GM18520 (cell line): ENCODE measurements at regions not wholly inside any gene's neighbourhood (a gene's known extent, or its start where the extent isn't known, plus 50 kb on each side); places are given as distances from the start of the nearest gene placed in this dataset.

ENCODE experiments used
- ATAC-seq: cut with Tn5 transposase; IDR thresholded peaks from one replicate; pipeline ENCODE4 v1.9.1; 2021; ENCODE audit not compliant: unreplicated experiment

DNA sequence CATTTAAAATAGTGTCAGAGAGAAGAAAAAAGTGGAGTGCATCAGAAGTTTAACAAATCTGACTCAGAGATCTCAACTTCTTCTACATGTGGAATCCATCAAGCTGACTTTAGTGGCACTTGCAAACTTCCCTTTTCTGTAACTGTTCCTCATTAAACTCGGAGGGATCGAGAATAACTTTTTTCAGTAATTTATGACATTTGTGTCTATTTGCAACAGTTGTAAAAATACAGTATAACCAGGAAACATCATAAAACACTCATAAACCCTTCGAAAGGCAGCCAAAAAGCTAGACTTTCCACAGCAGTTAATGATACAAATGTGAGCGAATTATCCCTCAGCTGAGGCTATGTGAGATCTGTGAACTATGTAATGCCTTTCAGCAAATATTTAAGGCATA lies 1936.8 kb upstream of the SEL1L start:
- ATAC-seq = no peak

- ATAC-seq = no peak
Observed at GRCh38 chr14:83470959-83471695, 1937.5 kb upstream of the SEL1L start.

DNA sequence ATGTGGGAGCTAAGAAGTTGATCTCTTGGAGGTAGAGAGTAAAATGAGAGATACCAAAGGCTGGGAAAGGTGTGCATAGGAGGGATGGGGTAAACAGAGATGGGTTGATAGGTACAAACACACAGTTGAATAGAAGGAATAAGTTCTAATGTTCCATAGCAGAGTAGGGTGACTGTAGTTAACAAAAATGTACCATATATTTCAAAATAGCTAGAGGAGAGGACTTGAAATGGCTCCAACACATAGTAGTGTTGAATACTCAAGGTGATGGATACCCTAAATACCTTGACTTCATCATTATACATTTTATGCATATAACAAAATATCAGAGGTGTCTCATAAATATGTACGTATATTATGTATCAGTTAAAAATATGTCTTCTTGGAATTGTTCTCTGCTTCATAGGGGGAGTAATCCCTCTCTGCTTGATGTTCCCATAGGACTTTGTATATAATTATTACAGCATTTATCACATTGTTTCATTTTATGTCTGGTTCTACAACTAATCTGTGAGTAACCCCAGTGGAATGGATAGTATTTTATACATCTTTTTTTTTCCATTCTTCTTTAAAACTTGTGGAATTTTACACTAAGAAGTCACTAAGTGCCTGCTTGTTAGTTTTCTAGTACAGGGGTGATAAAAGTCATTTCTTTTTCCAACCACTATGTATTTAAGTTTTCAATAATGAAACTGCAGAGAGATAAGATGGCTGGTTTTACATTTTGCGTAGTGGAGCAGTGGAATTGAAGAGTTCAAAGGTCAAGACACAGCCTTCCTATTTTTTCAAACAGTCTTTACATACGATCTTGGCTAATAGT lies 1940.0 kb upstream of the SEL1L start:
- ATAC-seq = no peak

DNA sequence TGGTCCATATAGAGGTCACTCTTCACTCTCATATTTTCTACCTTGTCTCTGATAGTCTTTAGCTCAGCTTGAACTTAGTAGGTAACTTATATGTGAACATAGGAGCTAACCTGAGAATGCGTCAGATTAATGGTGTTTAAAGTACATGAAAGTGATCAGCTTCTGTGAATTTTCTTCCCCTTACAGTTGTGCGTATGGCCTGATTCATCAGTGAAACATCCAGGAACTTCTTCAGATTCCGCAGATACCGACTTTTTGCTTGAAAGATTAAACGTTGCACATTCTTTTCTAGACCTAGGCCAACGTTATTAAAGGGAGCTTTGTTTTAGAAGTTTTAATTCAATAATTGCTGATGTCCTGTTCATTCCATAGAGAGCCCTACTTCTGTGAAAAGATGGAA lies 1945.1 kb upstream of the SEL1L start:
- no peak for ATAC-seq

DNA sequence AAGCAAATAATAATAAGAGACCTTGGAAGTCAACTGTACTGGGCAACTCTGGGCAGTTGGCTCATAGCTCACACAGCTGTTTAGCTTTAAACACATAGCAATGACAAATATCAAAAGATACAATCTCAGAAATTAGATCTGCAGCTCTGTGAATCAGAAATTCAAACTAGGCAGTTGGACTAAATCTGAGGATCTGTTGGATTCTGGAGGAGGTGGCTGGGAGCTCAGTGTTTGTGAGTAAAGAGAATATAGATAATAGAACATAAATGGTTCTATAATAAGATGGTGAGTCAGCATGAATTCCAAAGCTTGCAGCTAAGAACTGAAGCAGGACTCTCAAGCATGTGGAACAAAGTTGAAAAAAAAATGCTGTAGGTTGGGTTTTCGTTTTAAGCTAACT lies 1949.4 kb upstream of the SEL1L start:
- no peak for ATAC-seq

DNA sequence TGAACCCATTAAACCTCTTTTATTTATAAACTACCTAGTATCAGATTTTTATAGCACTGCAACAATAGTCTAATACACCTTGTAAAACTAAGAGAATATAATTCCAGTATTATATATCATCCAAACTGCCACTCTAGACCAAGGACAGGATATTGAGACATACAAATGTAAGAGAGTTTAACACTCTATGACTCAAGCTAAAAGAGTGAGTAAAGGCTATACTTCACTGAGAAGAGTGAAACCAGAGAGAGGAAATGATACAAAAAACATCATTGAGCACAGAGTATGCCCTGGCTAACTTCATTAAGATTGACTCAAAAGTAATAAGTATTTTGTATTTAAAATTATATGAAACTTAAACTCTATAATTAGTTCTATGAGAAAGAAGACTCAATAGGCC lies 1951.9 kb upstream of the SEL1L start:
- no peak for ATAC-seq

DNA sequence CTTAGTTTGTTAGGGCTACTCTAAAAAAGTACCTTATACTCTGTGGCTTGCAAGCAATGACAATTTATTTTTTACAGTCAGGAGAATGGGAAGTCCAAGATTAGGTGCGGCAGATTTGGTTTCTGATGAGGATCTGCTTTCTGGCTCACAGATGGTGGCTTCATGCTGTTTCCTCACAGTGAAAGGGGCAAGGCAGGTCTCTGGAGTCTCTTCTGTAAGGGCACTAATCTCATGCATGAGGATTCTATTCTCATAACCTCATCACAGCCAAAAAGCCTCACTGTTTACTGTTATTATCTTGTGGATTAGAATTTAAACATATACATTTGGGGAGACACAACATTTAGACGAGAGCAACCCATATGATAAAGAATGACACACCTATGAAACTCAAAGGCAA lies 1957.4 kb upstream of the SEL1L start:
- ATAC-seq = no peak

- no peak for ATAC-seq
Observed at GRCh38 chr14:83520837-83521236, 1987.2 kb upstream of the SEL1L start.

- ATAC-seq = no peak
Observed at GRCh38 chr14:83529531-83529930, 1995.9 kb upstream of the SEL1L start.

DNA sequence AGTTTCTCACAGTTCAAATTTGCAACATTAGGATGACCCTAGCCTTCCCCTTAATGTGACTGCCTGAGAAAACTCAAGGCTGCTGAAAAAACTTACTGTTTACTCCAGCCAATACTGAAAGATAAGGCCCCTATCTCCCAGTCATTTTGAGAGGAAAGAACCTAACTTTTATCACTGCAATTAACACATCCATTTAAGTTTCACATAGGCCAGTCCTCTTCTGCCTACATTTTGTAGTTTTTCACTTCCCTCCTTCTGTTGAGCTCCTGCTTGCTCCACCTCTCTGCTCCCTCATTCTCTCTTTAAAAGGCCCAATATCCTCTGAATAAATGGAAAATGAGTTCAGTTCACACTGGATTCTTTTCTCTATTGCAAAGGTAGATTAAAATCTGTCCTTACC lies 1996.2 kb upstream of the FLRT2 start:
- ATAC-seq = no peak

DNA sequence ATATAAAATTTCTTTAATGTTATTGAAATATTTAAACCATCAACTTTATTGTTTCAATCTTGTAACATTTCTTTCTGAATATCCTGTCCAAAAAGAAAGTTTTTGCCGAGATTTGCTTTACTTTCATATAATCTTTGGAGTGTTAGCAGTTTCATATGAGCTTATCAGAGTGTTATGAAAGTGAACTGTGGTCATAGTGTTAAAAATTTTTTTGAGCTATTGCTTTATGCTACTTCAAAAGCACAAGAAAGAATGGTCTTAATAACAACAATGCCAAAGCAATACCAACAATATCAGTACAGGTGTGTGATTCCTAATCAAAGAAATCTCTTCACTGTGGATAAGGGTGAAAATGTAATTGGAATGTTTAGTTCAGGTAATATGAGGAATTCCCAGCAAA lies 1994.9 kb upstream of the FLRT2 start:
- ATAC-seq = no peak

- ATAC-seq = no peak
Observed at GRCh38 chr14:83535444-83535843, 1994.5 kb upstream of the FLRT2 start.

GRCh38 chr14:83541147-83541546 lies 1988.8 kb upstream of the FLRT2 start:
- no peak for ATAC-seq

GRCh38 chr14:83548061-83548839 lies 1981.7 kb upstream of the FLRT2 start:
- ATAC-seq = no peak

DNA sequence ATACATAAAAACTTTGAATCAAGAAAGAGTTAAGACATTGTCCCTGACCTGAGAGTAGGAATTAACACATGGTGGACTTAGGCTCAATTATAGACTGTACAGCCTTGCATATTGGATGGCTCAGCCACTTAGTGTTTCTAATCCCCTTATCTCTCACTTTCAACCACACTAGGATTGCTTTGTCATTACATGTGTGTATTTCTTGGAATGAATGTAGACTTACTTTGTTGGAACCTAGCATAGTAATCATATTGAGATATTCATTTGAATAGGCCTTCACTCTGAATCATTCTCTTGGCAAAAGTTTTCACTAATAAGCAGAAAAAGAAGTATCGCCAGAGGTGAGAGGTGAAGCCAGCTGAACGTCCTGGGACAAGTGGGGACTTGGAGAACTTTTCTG lies 1973.9 kb upstream of the FLRT2 start:
- no peak for ATAC-seq

DNA sequence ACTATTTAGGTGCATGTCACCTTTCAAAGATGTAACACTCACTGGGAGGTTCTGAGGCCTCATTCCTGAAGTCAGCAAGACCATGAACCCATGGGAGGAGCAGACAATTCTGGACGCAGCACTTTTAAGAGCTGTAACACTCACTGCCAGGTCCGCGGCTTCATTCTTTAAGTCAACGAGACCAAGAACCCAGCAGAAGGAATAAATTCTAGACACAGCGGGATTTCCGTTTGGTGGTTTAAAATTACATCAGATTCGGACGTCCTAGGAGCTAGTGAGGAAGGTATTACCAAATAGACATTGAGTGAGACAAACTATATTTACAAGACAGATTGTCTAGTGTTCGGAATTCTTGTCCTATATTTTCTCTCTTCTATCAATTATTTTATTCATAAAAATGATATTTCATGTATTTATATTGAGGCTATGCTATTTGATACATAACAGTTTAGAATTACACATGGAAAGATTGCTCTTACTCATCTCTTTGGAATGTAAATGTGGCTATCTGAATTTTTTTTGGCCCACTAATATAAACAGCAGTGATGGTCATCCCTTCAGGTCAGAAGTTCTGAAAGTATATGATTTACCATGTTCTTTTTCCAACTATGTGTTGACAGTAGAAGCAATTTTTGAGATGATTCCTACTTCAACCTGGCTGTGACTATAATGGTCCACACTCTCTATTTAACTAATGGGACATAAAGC lies 1973.0 kb upstream of the FLRT2 start:
- no peak for ATAC-seq

- ATAC-seq = no peak
Observed at GRCh38 chr14:83558946-83559345, 1971.0 kb upstream of the FLRT2 start.

DNA sequence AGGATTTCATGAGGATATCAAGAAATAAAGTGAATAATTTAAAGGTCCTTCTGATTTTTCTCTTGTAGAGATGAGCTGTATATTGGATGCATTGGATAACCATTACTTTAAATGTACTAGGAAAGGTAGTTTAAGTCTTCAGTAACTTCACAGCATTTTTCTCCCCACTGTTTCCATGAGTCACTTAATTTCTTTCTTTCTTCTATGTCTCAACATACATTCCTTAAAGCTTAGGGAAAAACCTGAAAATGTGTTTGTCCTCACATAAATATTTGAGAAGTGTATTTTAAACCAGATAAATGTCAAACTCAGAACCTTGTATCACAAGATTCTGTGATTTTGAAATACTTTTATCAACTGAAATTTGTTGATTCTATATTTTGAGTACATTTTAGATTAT lies 1970.2 kb upstream of the FLRT2 start:
- ATAC-seq = no peak

DNA sequence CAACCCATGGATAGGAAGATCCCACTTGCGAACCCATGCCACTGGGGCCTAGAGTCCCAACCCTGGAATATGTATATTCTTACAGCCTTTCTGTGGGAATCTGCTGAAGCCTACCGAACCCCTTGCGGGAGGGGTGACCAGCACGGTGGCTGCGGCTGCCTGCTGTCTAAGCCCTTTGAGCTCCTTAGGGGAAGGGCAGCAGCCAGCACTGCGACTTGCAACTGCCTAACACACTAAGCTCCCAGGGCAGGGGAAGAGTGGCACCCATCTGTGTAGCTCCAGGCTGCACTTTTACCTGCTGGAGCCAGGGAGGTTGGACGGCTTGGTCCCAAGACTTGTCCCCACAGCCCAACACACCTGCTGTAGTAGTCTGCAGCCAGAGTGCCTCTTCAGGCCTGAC lies 1968.7 kb upstream of the FLRT2 start:
- ATAC-seq = no peak

- ATAC-seq = no peak
Observed at GRCh38 chr14:83566567-83566966, 1963.4 kb upstream of the FLRT2 start.

- ATAC-seq = no peak
Observed at GRCh38 chr14:83568141-83568540, 1961.8 kb upstream of the FLRT2 start.
